ENCODE measurements at regions not wholly inside any gene's neighbourhood (a gene's known extent, or its start where the extent isn't known, plus 50 kb on each side); places are given as distances from the start of the nearest gene placed in this dataset.

- no peak overlapping the region for H3K9ac ChIP-seq
- H3K27me3 ChIP-seq (ENCODE audit: insufficient read depth, low read depth), result no peaks in the 10 kb centered on the region
- H3K27ac ChIP-seq, result no peak overlapping the region
- H2AFZ ChIP-seq (ENCODE audit: low read depth), result no peak overlapping the region
- no peak overlapping the region for H3K4me3 ChIP-seq (IDR thresholded peaks at IDR 0.05; ENCODE audit: insufficient read depth, low read depth, low read length)
- TF ChIP-seq CTCF (conservative IDR thresholded peaks at IDR 0.05; ENCODE audit: low read depth, low read length), result no peak
- no peaks in the 10 kb centered on the region for H4K20me1 ChIP-seq (ENCODE audit: insufficient read depth)
- no peaks in the 10 kb centered on the region for H3K4me1 ChIP-seq (ENCODE audit: low read depth, poor library complexity, severe bottlenecking)
- H3K4me2 ChIP-seq, result no peak overlapping the region
- H3K36me3 ChIP-seq (ENCODE audit: insufficient read depth), result no peaks in the 10 kb centered on the region
- H3K79me2 ChIP-seq (ENCODE audit: insufficient read depth, low read depth), result no peaks in the 10 kb centered on the region
Observed at GRCh38 chr6:78363688-78364087, 503.7 kb upstream of the IRAK1BP1 start.

GRCh38 chr6:78365473-78365872 lies 501.9 kb upstream of the IRAK1BP1 start:
- Histone ChIP-seq H4K20me1 (ENCODE audit: insufficient read depth) (no peaks in the 10 kb centered on the region), H3K27ac (no peak overlapping the region), H3K9ac (no peak overlapping the region), H3K4me3 (IDR thresholded peaks at IDR 0.05; ENCODE audit: insufficient read depth, low read depth, low read length) (no peak overlapping the region), H3K27me3 (ENCODE audit: insufficient read depth, low read depth) (no peaks in the 10 kb centered on the region), H3K79me2 (ENCODE audit: insufficient read depth, low read depth) (no peaks in the 10 kb centered on the region), H2AFZ (ENCODE audit: low read depth) (no peak overlapping the region), H3K4me1 (ENCODE audit: low read depth, poor library complexity, severe bottlenecking) (no peaks in the 10 kb centered on the region), H3K36me3 (ENCODE audit: insufficient read depth) (no peaks in the 10 kb centered on the region), H3K4me2 (no peak overlapping the region)
- no peak for TF ChIP-seq CTCF (conservative IDR thresholded peaks at IDR 0.05; ENCODE audit: low read depth, low read length)

- no peak overlapping the region for H2AFZ ChIP-seq (ENCODE audit: low read depth)
Observed at GRCh38 chr6:78377056-78377455, 490.3 kb upstream of the IRAK1BP1 start.

GRCh38 chr6:78379982-78380381 lies 487.4 kb upstream of the IRAK1BP1 start:
- Histone ChIP-seq H3K79me2 (ENCODE audit: insufficient read depth, low read depth) (no peaks in the 10 kb centered on the region), H3K4me1 (ENCODE audit: low read depth, poor library complexity, severe bottlenecking) (no peaks in the 10 kb centered on the region), H3K4me3 (IDR thresholded peaks at IDR 0.05; ENCODE audit: insufficient read depth, low read depth, low read length) (no peak overlapping the region), H3K27me3 (ENCODE audit: insufficient read depth, low read depth) (no peaks in the 10 kb centered on the region), H4K20me1 (ENCODE audit: insufficient read depth) (no peaks in the 10 kb centered on the region), H3K4me2 (no peak overlapping the region), H3K36me3 (ENCODE audit: insufficient read depth) (no peaks in the 10 kb centered on the region), H2AFZ (ENCODE audit: low read depth) (no peak overlapping the region), H3K27ac (no peak overlapping the region), H3K9ac (no peak overlapping the region)
- no peak for TF ChIP-seq CTCF (conservative IDR thresholded peaks at IDR 0.05; ENCODE audit: low read depth, low read length)

More at GRCh38 chr6:78377056-78377455, 490.3 kb upstream of the IRAK1BP1 start:
- TF ChIP-seq CTCF (conservative IDR thresholded peaks at IDR 0.05; ENCODE audit: low read depth, low read length), result no peak
- Histone ChIP-seq H3K4me3 (IDR thresholded peaks at IDR 0.05; ENCODE audit: insufficient read depth, low read depth, low read length) (no peak overlapping the region), H3K4me2 (no peak overlapping the region), H3K79me2 (ENCODE audit: insufficient read depth, low read depth) (no peaks in the 10 kb centered on the region), H3K4me1 (ENCODE audit: low read depth, poor library complexity, severe bottlenecking) (no peaks in the 10 kb centered on the region), H4K20me1 (ENCODE audit: insufficient read depth) (no peaks in the 10 kb centered on the region), H3K27me3 (ENCODE audit: insufficient read depth, low read depth) (no peaks in the 10 kb centered on the region), H3K36me3 (ENCODE audit: insufficient read depth) (no peaks in the 10 kb centered on the region), H3K27ac (no peak overlapping the region), H3K9ac (no peak overlapping the region)

All from KMS-11 (cell line).